HPDE6-E6E7 (cell line): ENCODE measurements at regions not wholly inside any gene's neighbourhood (a gene's known extent, or its start where the extent isn't known, plus 50 kb on each side); places are given as distances from the start of the nearest gene placed in this dataset.
A peak's percentile ranks its signal among the peaks of the same experiment; 100 is the strongest.

Experiments
- DNase-seq: peaks from one replicate; pipeline ENCODE4 v3.0.0; 2011; ENCODE audit warnings: missing footprints; ENCODE audit errors: extremely low spot score

- no peak for DNase-seq
These were observed 503.7 kb downstream of the ANXA1 start for GRCh38 chr9:73655363-73655762.

GRCh38 chr9:73655831-73656230, 504.2 kb downstream of the ANXA1 start:
- no peak for DNase-seq

GRCh38 chr9:73665253-73665652, 513.6 kb downstream of the ANXA1 start:
- DNase-seq: no peak

GRCh38 chr9:73667749-73668148, 516.1 kb downstream of the ANXA1 start:
- no peak for DNase-seq

- DNase-seq: no peak
These were observed 529.2 kb downstream of the ANXA1 start for GRCh38 chr9:73680831-73681230.

- no peak for DNase-seq
These were observed 531.1 kb downstream of the ANXA1 start for GRCh38 chr9:73682789-73683188.

- DNase-seq: peak; percentile 28
These were observed 532.4 kb downstream of the ANXA1 start for GRCh38 chr9:73683862-73684591.

GRCh38 chr9:73684601-73685000, 532.9 kb downstream of the ANXA1 start:
- peak; percentile 67 for DNase-seq

GRCh38 chr9:73685786-73686185, 534.1 kb downstream of the ANXA1 start:
- no peak for DNase-seq

GRCh38 chr9:73689051-73689870, 537.6 kb downstream of the ANXA1 start:
- DNase-seq: no peak

GRCh38 chr9:73701415-73702057, 549.9 kb downstream of the ANXA1 start:
- no peak for DNase-seq

GRCh38 chr9:73714294-73714693, 562.6 kb downstream of the ANXA1 start:
- DNase-seq: peak; percentile 39

- DNase-seq: no peak
These were observed 563.9 kb downstream of the ANXA1 start for GRCh38 chr9:73715591-73715990.

GRCh38 chr9:73719660-73720059, 568.0 kb downstream of the ANXA1 start:
- no peak for DNase-seq

- DNase-seq: no peak
These were observed 568.9 kb downstream of the ANXA1 start for GRCh38 chr9:73720601-73721000.

GRCh38 chr9:73736270-73736669, 584.6 kb downstream of the ANXA1 start:
- no peak for DNase-seq

GRCh38 chr9:73738741-73739530, 587.3 kb downstream of the ANXA1 start:
- no peak for DNase-seq

GRCh38 chr9:73741316-73741715, 589.7 kb downstream of the ANXA1 start:
- no peak for DNase-seq

- no peak for DNase-seq
These were observed 590.7 kb downstream of the ANXA1 start for GRCh38 chr9:73742412-73742811.

- peak; percentile 17 for DNase-seq
These were observed 592.2 kb downstream of the ANXA1 start for GRCh38 chr9:73743826-73744225.

GRCh38 chr9:73745598-73745997, 593.9 kb downstream of the ANXA1 start:
- no peak for DNase-seq

- DNase-seq: no peak
These were observed 601.5 kb downstream of the ANXA1 start for GRCh38 chr9:73753171-73753570.
